K562 (cell line): ENCODE measurements at regions not wholly inside any gene's neighbourhood (a gene's known extent, or its start where the extent isn't known, plus 50 kb on each side); places are given as distances from the start of the nearest gene placed in this dataset.
A peak's percentile ranks its signal among the peaks of the same experiment; 100 is the strongest.

Source experiments
- ATAC-seq: fragments of 200-7000 bp; cut with Tn5 transposase; 3 replicates; pipeline ENCODE4 v1.9.1; 2020; ENCODE audit warnings: moderate library complexity
- BruUV-seq: library from RNA; stranded (reverse); fragments of 400-500 nt; replicated peaks from 2 replicates; lab custom pipeline; 2021; lab: Mats Ljungman, UMichigan
- CTCF ChIA-PET: fragments of 300-600 bp; formaldehyde crosslinking; extraction: SDS; loops from one replicate; lab custom pipeline; 2021; ENCODE audit warnings: low intra/inter-chr PET ratio; lab: Yijun Ruan, JAX
- POLR2A ChIA-PET: fragments of 300-600, 350-650 bp; sonication (Branson Sonifier 250); formaldehyde crosslinking; extraction: SDS; loops from one replicate; lab custom pipeline; 2021; ENCODE audit warnings: antibody characterized with exemption, inconsistent platforms; lab: Yijun Ruan, JAX
- DNase-seq, 4 experiments: peaks; one replicate each; pipeline versions ENCODE4 v3.0.0 to v3.0.0-alpha.2; 2011 to 2018; ENCODE audit warnings: low spot score in 3 of 4, mixed read lengths in 3 of 4; ENCODE audit errors: extremely low read depth in 1 of 4
- FAIRE-seq: peaks from 2 replicates; lab custom pipeline; 2011; peaks lifted over from hg19 to GRCh38; lab: Jason Lieb, UNC
- H2AFZ ChIP-seq: 2 replicates; pipeline ENCODE4 v1.6.0; 2011; ENCODE audit warnings: low read depth, low read length, control low read depth, inconsistent platforms
- H3K27ac ChIP-seq: fragments of 200-600 bp; 3 replicates; pipeline ENCODE4 v1.8.0; 2011; ENCODE audit warnings: low read depth, mild to moderate bottlenecking, control low read depth, inconsistent platforms, low read length, moderate library complexity, mixed read lengths; ENCODE audit errors: extremely low read depth
- H3K27me3 ChIP-seq, 2 experiments: fragments of 300-600 bp in 1 of 2; 2 replicates in 1 of 2; 3 replicates in 1 of 2; pipeline versions ENCODE4 v1.6.0 to v1.8.0; 2011; ENCODE audit warnings: inconsistent platforms in 2 of 2, low read length in 2 of 2, mild to moderate bottlenecking in 1 of 2, mixed read lengths in 1 of 2, moderate library complexity in 1 of 2; ENCODE audit not compliant: control insufficient read depth in 2 of 2, insufficient read depth in 2 of 2
- H3K36me3 ChIP-seq: fragments of 300-600 bp; 3 replicates; pipeline ENCODE4 v1.8.0; 2011; ENCODE audit warnings: mild to moderate bottlenecking, low read length, inconsistent platforms; ENCODE audit not compliant: control insufficient read depth, insufficient read depth
- H3K4me1 ChIP-seq, 2 experiments: fragments of 200-600 bp in 1 of 2; replicated peaks in 1 of 2; 2 replicates in 1 of 2; 3 replicates in 1 of 2; pipeline versions ENCODE4 v1.5.1 to v1.8.0; 2011; ENCODE audit warnings: inconsistent platforms in 2 of 2, low read length in 2 of 2, mild to moderate bottlenecking in 1 of 2, mixed read lengths in 1 of 2, moderate library complexity in 1 of 2; ENCODE audit not compliant: control insufficient read depth in 2 of 2, insufficient read depth in 2 of 2
- H3K4me2 ChIP-seq: 2 replicates; pipeline ENCODE4 v1.6.1; 2011; ENCODE audit warnings: low read length, control low read depth, inconsistent platforms, mixed read lengths; ENCODE audit not compliant: insufficient read depth
- H3K4me3 ChIP-seq: fragments of 200-600 bp; sonication (generic), shearing (Covaris generic); 2 replicates; pipeline ENCODE4 v1.5.1; 2016; ENCODE audit warnings: control low read depth, inconsistent platforms
- H3K79me2 ChIP-seq: fragments of 200-600 bp; 3 replicates; pipeline ENCODE4 v1.8.0; 2011; ENCODE audit warnings: low read length, inconsistent platforms; ENCODE audit not compliant: control insufficient read depth, insufficient read depth
- H3K9ac ChIP-seq, 2 experiments: 2 replicates each; pipeline versions ENCODE4 v1.6.0 to v1.6.1; 2011; ENCODE audit warnings: low read depth in 2 of 2, low read length in 2 of 2, control low read depth in 1 of 2, inconsistent platforms in 1 of 2, mild to moderate bottlenecking in 1 of 2, mixed read lengths in 1 of 2; ENCODE audit not compliant: insufficient read depth in 1 of 2
- H3K9me1 ChIP-seq: one replicate; pipeline ENCODE4 v1.6.0; 2011; ENCODE audit warnings: inconsistent platforms, mild to moderate bottlenecking, low read length, moderate library complexity; ENCODE audit not compliant: control insufficient read depth, insufficient read depth
- H3K9me3 ChIP-seq: replicated peaks from 2 replicates; pipeline ENCODE4 v1.5.1; 2011; ENCODE audit warnings: low read depth, low read length, inconsistent platforms; ENCODE audit not compliant: control insufficient read depth, insufficient read depth
- H4K20me1 ChIP-seq: replicated peaks from 2 replicates; pipeline ENCODE4 v1.6.1; 2011; ENCODE audit warnings: low read length, inconsistent platforms, mixed read lengths; ENCODE audit not compliant: control insufficient read depth, insufficient read depth
- CCNT2 ChIP-seq: IDR thresholded peaks from 2 replicates; pipeline ENCODE4 v1.6.1; 2011; ENCODE audit warnings: borderline replicate concordance, low read depth, mild to moderate bottlenecking, moderate library complexity, mixed read lengths, low read length; ENCODE audit not compliant: insufficient read length; ENCODE audit errors: extremely low read depth
- CREB1 ChIP-seq, 2 experiments: sonication (generic) in 1 of 2; formaldehyde crosslinking in 1 of 2; IDR thresholded peaks; 2 replicates each; pipeline versions ENCODE4 v1.6.1 to v1.8.0; 2012 to 2022; ENCODE audit warnings: inconsistent platforms in 1 of 2, mild to moderate bottlenecking in 1 of 2, missing genetic modification reagents in 1 of 2, moderate library complexity in 1 of 2
- CTBP1 ChIP-seq: fragments of 450-650 bp; IDR thresholded peaks from 2 replicates; pipeline ENCODE4 v1.6.1; 2016; ENCODE audit warnings: borderline replicate concordance
- ELK1 ChIP-seq: sonication (generic); formaldehyde crosslinking; IDR thresholded peaks from 2 replicates; pipeline ENCODE4 v1.8.1; 2022; ENCODE audit warnings: missing genetic modification reagents
- HDAC6 ChIP-seq: IDR thresholded peaks from 2 replicates; pipeline ENCODE4 v1.6.1; 2012; ENCODE audit warnings: low read depth, mild to moderate bottlenecking, control low read depth, inconsistent platforms, low read length, moderate library complexity
- KHSRP ChIP-seq: fragments of 450-650 bp; IDR thresholded peaks from 2 replicates; pipeline ENCODE4 v1.6.1; 2017
- PATZ1 ChIP-seq: fragments of 250-450 bp; sonication (Bioruptor Pico); IDR thresholded peaks from 2 replicates; pipeline ENCODE4 v1.5.0; 2020; ENCODE audit warnings: mild to moderate bottlenecking, borderline replicate concordance
- PTBP1 ChIP-seq: fragments of 200-400 bp; formaldehyde crosslinking; IDR thresholded peaks from 2 replicates; pipeline ENCODE4 v1.6.1; 2017; ENCODE audit warnings: low read depth, low read length
- WGBS: fragments of 100-300 bp; shearing (Covaris generic); methylation state at CpG from one replicate; pipeline ENCODE4 v1.1.6; 2016; ENCODE audit warnings: low coverage, mixed read lengths; ENCODE audit not compliant: insufficient coverage; ENCODE audit errors: missing lambda C conversion rate; 5-methylcytosine and 5-hydroxymethylcytosine counted together
- in situ Hi-C: fragments of 300-500 bp; cut with MboI; formaldehyde crosslinking; loops from 4 replicates; pipeline ENCODE4 v1.15.0; 2018; ENCODE audit warnings: inconsistent platforms, mixed read lengths
- intact Hi-C: fragments of 100-400 bp; cut with micrococcal nuclease; formaldehyde crosslinking; loops from 2 replicates; pipeline ENCODE4 v1.14.2; 2022

GRCh38 chr12:68402422-68402821 is 70.3 kb upstream of the MDM1 start (continued):
- no peak for TF ChIP-seq ELK1
- TF ChIP-seq CTBP1, result no peak
- no peak for TF ChIP-seq PTBP1
- TF ChIP-seq CREB1 (IDR thresholded peaks at IDR 0.05), result no peak
- no peak for TF ChIP-seq CREB1 (CRISPR knock-in tag; IDR thresholded peaks at IDR 0.05)
- no peak for TF ChIP-seq HDAC6
- no peak for TF ChIP-seq KHSRP
- no peak for TF ChIP-seq CCNT2
- TF ChIP-seq PATZ1 (CRISPR knock-in tag), result no peak

GRCh38 chr12:68403296-68403695 is 71.1 kb upstream of the MDM1 start:
- no peaks in the 10 kb centered on the region for H4K20me1 ChIP-seq
- WGBS, result 0% methylated on average over 1 of the region's 1 CpG
- in situ Hi-C loops (no loop called here), intact Hi-C loops (no loop called here)
- peaks cover 0 to 9% of the 10 kb centered on the region in 2 experiments; a peak in 2 of 5 replicates for H3K27me3 ChIP-seq
- H3K27ac ChIP-seq, result no peak overlapping the region
- H3K36me3 ChIP-seq, result no peaks in the 10 kb centered on the region
- H3K4me1 ChIP-seq, result no peaks in the 10 kb centered on the region; a peak in 1 of 5 replicates
- ChIA-PET CTCF (no interaction called here), POLR2A (no interaction called here)
- FAIRE-seq (peak; percentile 32), ATAC-seq (no peak), DNase-seq (no peak)
- no peak overlapping the region for H3K9ac ChIP-seq
- H3K9me3 ChIP-seq, result no peaks in the 10 kb centered on the region
- BruUV-seq, result no TSS peak
- no peaks in the 10 kb centered on the region for H3K9me1 ChIP-seq
- no peaks in the 10 kb centered on the region for H3K79me2 ChIP-seq
- H3K4me3 ChIP-seq, result no peak overlapping the region
- H2AFZ ChIP-seq, result no peak overlapping the region
- no peak overlapping the region for H3K4me2 ChIP-seq
